PC-3 (cell line): ENCODE measurements at regions not wholly inside any gene's neighbourhood (a gene's known extent, or its start where the extent isn't known, plus 50 kb on each side); places are given as distances from the start of the nearest gene placed in this dataset.

Experiments
- CTCF ChIP-seq: fragments of 300-600 bp; sonication (generic); conservative IDR thresholded peaks from 2 replicates; pipeline ENCODE4 v1.5.1; 2017; ENCODE audit warnings: antibody characterized with exemption, low read depth, mild to moderate bottlenecking, low read length
- EZH2 ChIP-seq: fragments of 300-600 bp; sonication (generic); IDR thresholded peaks from one replicate; pipeline ENCODE4 v1.6.1; 2017; ENCODE audit warnings: antibody characterized with exemption, mild to moderate bottlenecking, low read length; ENCODE audit not compliant: unreplicated experiment

DNA sequence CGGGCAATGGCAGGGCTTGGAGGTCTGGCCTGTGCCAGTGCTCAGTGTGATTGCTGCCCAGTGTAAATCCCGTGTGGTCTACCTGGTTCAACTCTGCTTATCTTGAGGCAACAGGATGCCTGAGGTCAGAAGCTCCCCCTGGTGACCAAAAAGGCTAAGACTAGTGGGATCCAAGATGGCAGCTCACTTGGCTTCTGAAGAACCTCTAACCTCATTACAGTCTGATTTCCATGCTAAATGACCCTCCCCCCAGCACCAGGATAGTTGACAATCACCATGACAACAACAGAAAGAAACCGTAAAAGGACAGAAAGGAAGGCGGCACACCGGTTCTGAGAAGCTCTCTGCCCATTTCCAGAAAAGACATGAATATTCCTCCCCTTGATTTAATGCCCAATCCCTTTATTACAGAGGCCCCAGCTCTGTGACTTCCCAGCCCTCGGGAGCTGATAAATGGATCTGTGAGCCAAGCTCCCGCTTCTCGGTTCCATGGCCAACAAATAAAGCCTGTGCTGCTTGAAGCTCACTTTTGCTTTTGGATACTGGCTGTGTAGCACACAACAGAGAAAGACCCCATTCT is 398.4 kb downstream of the CTTN start:
- no peak for TF ChIP-seq EZH2
- TF ChIP-seq CTCF, result peak; percentile 57
